H1 (cell line): ENCODE measurements at regions not wholly inside any gene's neighbourhood (a gene's known extent, or its start where the extent isn't known, plus 50 kb on each side); places are given as distances from the start of the nearest gene placed in this dataset.

ENCODE experiments used
- CTCF ChIA-PET: fragments of 300-600 bp; sonication (Branson Sonifier 250); formaldehyde crosslinking; loops from one replicate; lab custom pipeline; 2021; ENCODE audit not compliant: partially characterized antibody; lab: Charles Lee
- POLR2A ChIA-PET: fragments of 300-600 bp; sonication (Branson Sonifier 250); formaldehyde crosslinking; loops from one replicate; lab custom pipeline; 2021; ENCODE audit warnings: inconsistent platforms; ENCODE audit not compliant: partially characterized antibody; lab: Charles Lee
- DNase-seq, 2 experiments: peaks; one replicate each; pipeline versions ENCODE4 v3.0.0 to v3.0.0-alpha.2; 2010 to 2022; ENCODE audit warnings: low spot score in 2 of 2, low read depth in 1 of 2, mixed read lengths in 1 of 2
- FAIRE-seq: peaks from 2 replicates; lab custom pipeline; 2011; peaks lifted over from hg19 to GRCh38; lab: Jason Lieb, UNC
- H2AFZ ChIP-seq: 2 replicates; pipeline ENCODE4 v1.8.1; 2012; ENCODE audit warnings: low read length, inconsistent platforms
- H2AK5ac ChIP-seq: 2 replicates; pipeline ENCODE4 v1.6.1; 2013; ENCODE audit warnings: low read depth, low read length
- H2BK120ac ChIP-seq: replicated peaks from 2 replicates; pipeline ENCODE3; 2013; ENCODE audit warnings: low read depth, low read length, inconsistent platforms
- H2BK12ac ChIP-seq: 2 replicates; pipeline ENCODE4 v1.6.1; 2013; ENCODE audit warnings: low read depth, low read length
- H2BK15ac ChIP-seq: 2 replicates; pipeline ENCODE4 v1.6.1; 2013; ENCODE audit warnings: low read length
- H2BK20ac ChIP-seq: 2 replicates; pipeline ENCODE4 v1.6.1; 2013; ENCODE audit warnings: low read length
- H2BK5ac ChIP-seq: 2 replicates; pipeline ENCODE4 v1.6.1; 2013; ENCODE audit warnings: low read depth, low read length
- H3K14ac ChIP-seq: 2 replicates; pipeline ENCODE4 v1.6.1; 2013; ENCODE audit warnings: inconsistent platforms; ENCODE audit not compliant: insufficient read length
- H3K18ac ChIP-seq: 2 replicates; pipeline ENCODE4 v1.6.1; 2013; ENCODE audit warnings: low read length; ENCODE audit errors: extremely low read depth
- H3K23ac ChIP-seq: 2 replicates; pipeline ENCODE4 v1.6.1; 2013; ENCODE audit warnings: inconsistent platforms; ENCODE audit not compliant: insufficient read length
- H3K23me2 ChIP-seq: 2 replicates; pipeline ENCODE4 v1.6.1; 2013; ENCODE audit warnings: low read depth, low read length
- H3K27ac ChIP-seq: 2 replicates; pipeline ENCODE4 v1.6.1; 2011; ENCODE audit warnings: low read depth, low read length, inconsistent platforms
- H3K27me3 ChIP-seq, 4 experiments: replicated peaks in 1 of 4; 1 replicate in 1 of 4; 2 replicates in 3 of 4; pipeline versions ENCODE4 v1.6.1 to v1.8.1; 2011 to 2013; ENCODE audit warnings: low read length in 3 of 4, mild to moderate bottlenecking in 3 of 4, inconsistent platforms in 2 of 4, mixed read lengths in 2 of 4, moderate library complexity in 1 of 4; ENCODE audit not compliant: control insufficient read depth in 3 of 4, insufficient read depth in 3 of 4; ENCODE audit errors: extremely low read depth in 1 of 4
- H3K36me3 ChIP-seq, 4 experiments: 2 replicates each; pipeline versions ENCODE4 v1.6.1 to v1.8.1; 2011 to 2013; ENCODE audit warnings: mild to moderate bottlenecking in 4 of 4, low read length in 3 of 4, moderate library complexity in 2 of 4, control low read depth in 1 of 4, inconsistent platforms in 1 of 4; ENCODE audit not compliant: insufficient read depth in 4 of 4, control insufficient read depth in 2 of 4
- H3K4ac ChIP-seq: replicated peaks from 2 replicates; pipeline ENCODE3; 2013; ENCODE audit warnings: low read length, low read depth, mixed read lengths, inconsistent platforms; ENCODE audit not compliant: insufficient read length
- H3K4me1 ChIP-seq, 4 experiments: replicated peaks in 1 of 4; 1 replicate in 1 of 4; 2 replicates in 3 of 4; pipeline versions ENCODE4 v1.6.1 to v1.8.1; 2011 to 2013; ENCODE audit warnings: low read length in 3 of 4, inconsistent platforms in 2 of 4, mixed read lengths in 1 of 4; ENCODE audit not compliant: insufficient read depth in 4 of 4, control insufficient read depth in 3 of 4
- H3K4me2 ChIP-seq, 2 experiments: 2 replicates each; pipeline versions ENCODE4 v1.6.1 to v1.8.1; 2011 to 2013; ENCODE audit warnings: low read depth in 2 of 2, low read length in 2 of 2, control low read depth in 1 of 2, inconsistent platforms in 1 of 2, mild to moderate bottlenecking in 1 of 2; ENCODE audit not compliant: insufficient read depth in 1 of 2
- H3K4me3 ChIP-seq, 4 experiments: fragments of 200-600, 300-600 bp in 1 of 4; sonication (generic), shearing (Covaris generic), sonication (Bioruptor Twin) in 1 of 4; 2 replicates each; pipeline versions ENCODE4 v1.5.1 to v1.8.1; 2011 to 2016; ENCODE audit warnings: low read length in 4 of 4, low read depth in 3 of 4, control low read depth in 2 of 4, inconsistent platforms in 2 of 4, mild to moderate bottlenecking in 2 of 4, mixed read lengths in 1 of 4, moderate library complexity in 1 of 4; ENCODE audit not compliant: insufficient read depth in 2 of 4; ENCODE audit errors: extremely low read depth in 1 of 4
- H3K56ac ChIP-seq: replicated peaks from 2 replicates; pipeline ENCODE3; 2013; ENCODE audit warnings: low read depth, mild to moderate bottlenecking, mixed read lengths, low read length, inconsistent platforms; ENCODE audit not compliant: insufficient read length
- H3K79me1 ChIP-seq: 2 replicates; pipeline ENCODE4 v1.6.1; 2013; ENCODE audit warnings: low read depth, low read length, control low read depth
- H3K79me2 ChIP-seq, 2 experiments: 2 replicates each; pipeline versions ENCODE4 v1.6.1 to v1.8.1; 2012 to 2013; ENCODE audit warnings: low read length in 2 of 2, mild to moderate bottlenecking in 2 of 2, inconsistent platforms in 1 of 2; ENCODE audit not compliant: insufficient read depth in 2 of 2, control insufficient read depth in 1 of 2
- H3K9ac ChIP-seq, 4 experiments: replicated peaks in 1 of 4; 1 replicate in 1 of 4; 2 replicates in 3 of 4; pipeline versions ENCODE4 v1.6.1 to v1.8.1; 2011 to 2013; ENCODE audit warnings: low read depth in 3 of 4, low read length in 3 of 4, control low read depth in 2 of 4, mild to moderate bottlenecking in 2 of 4, moderate library complexity in 2 of 4, inconsistent platforms in 1 of 4; ENCODE audit errors: extremely low read depth in 1 of 4
- H3K9me3 ChIP-seq, 2 experiments: 2 replicates each; pipeline versions ENCODE4 v1.6.1 to v1.8.1; 2012 to 2013; ENCODE audit warnings: mild to moderate bottlenecking in 2 of 2, moderate library complexity in 2 of 2, control low read depth in 1 of 2, inconsistent platforms in 1 of 2, low read depth in 1 of 2, low read length in 1 of 2, mixed read lengths in 1 of 2; ENCODE audit not compliant: insufficient read depth in 2 of 2
- H4K20me1 ChIP-seq, 2 experiments: replicated peaks in 1 of 2; 2 replicates each; pipeline versions ENCODE3 to v1.8.1; 2011 to 2013; ENCODE audit warnings: inconsistent platforms in 2 of 2, low read length in 2 of 2, mild to moderate bottlenecking in 1 of 2; ENCODE audit not compliant: insufficient read depth in 2 of 2, control insufficient read depth in 1 of 2
- H4K5ac ChIP-seq: 2 replicates; pipeline ENCODE4 v1.6.1; 2013; ENCODE audit warnings: low read length, low read depth, mixed read lengths, inconsistent platforms; ENCODE audit not compliant: insufficient read length
- H4K8ac ChIP-seq: 2 replicates; pipeline ENCODE4 v1.8.0; 2013; ENCODE audit warnings: mild to moderate bottlenecking, moderate library complexity, low read length, inconsistent platforms; ENCODE audit not compliant: insufficient read depth; ENCODE audit errors: extremely low read depth
- H4K91ac ChIP-seq: replicated peaks from 2 replicates; pipeline ENCODE3; 2013; ENCODE audit warnings: low read length, mixed read lengths, inconsistent platforms; ENCODE audit not compliant: insufficient read length
- BCL11A ChIP-seq, 2 experiments: IDR thresholded peaks; one replicate each; pipeline ENCODE4 v1.6.1; 2011; ENCODE audit warnings: low read depth in 2 of 2, low read length in 2 of 2, mild to moderate bottlenecking in 2 of 2
- BRCA1 ChIP-seq: IDR thresholded peaks from 2 replicates; pipeline ENCODE4 v1.6.1; 2012; ENCODE audit warnings: low read depth, low read length, improper control_type of control experiment
- CBX5 ChIP-seq: fragments of 300-800, 300-1000 bp; sonication (generic); IDR thresholded peaks from 2 replicates; pipeline ENCODE4 v1.7.1; 2016; ENCODE audit warnings: antibody characterized with exemption, low read length, low read depth
- CEBPB ChIP-seq: IDR thresholded peaks from 2 replicates; pipeline ENCODE4 v1.6.1; 2012; ENCODE audit warnings: low read depth, low read length
- CHD2 ChIP-seq: IDR thresholded peaks from 2 replicates; pipeline ENCODE4 v1.6.1; 2012; ENCODE audit warnings: low read length, improper control_type of control experiment
- PHF8 ChIP-seq: fragments of 200-600 bp; sonication (generic); conservative IDR thresholded peaks from 2 replicates; pipeline ENCODE4 v1.7.1; 2012; ENCODE audit warnings: low read depth, mild to moderate bottlenecking, inconsistent platforms, low read length, moderate library complexity
- RFX5 ChIP-seq: IDR thresholded peaks from 2 replicates; pipeline ENCODE4 v1.6.1; 2011; ENCODE audit warnings: low read depth, low read length, improper control_type of control experiment, borderline replicate concordance
- SIN3A ChIP-seq, 2 experiments: IDR thresholded peaks in 1 of 2; conservative IDR thresholded peaks in 1 of 2; 2 replicates each; pipeline ENCODE4 v1.6.1; 2011 to 2012; ENCODE audit warnings: low read length in 2 of 2, improper control_type of control experiment in 1 of 2, low read depth in 1 of 2, mild to moderate bottlenecking in 1 of 2
- TBP ChIP-seq: IDR thresholded peaks from 2 replicates; pipeline ENCODE4 v1.6.1; 2011; ENCODE audit warnings: low read depth, low read length, improper control_type of control experiment
- TEAD4 ChIP-seq: IDR thresholded peaks from 2 replicates; pipeline ENCODE4 v1.6.1; 2012; ENCODE audit warnings: low read depth, low read length, inconsistent platforms, mixed read lengths
- WGBS, 2 experiments: shearing (Covaris generic) in 1 of 2; methylation state at CpG; one replicate each; pipeline versions ENCODE4 v1.1.6 to v1.1.7; 2013 to 2015; ENCODE audit warnings: low lambda C conversion rate in 2 of 2, mixed read lengths in 2 of 2, inconsistent platforms in 1 of 2, low coverage in 1 of 2, missing lambda C conversion rate in 1 of 2; ENCODE audit not compliant: insufficient replicate concordance in 2 of 2, insufficient coverage in 1 of 2, insufficient read length in 1 of 2; ENCODE audit errors: extremely low coverage in 1 of 2, missing lambda C conversion rate in 1 of 2; 5-methylcytosine and 5-hydroxymethylcytosine counted together
- TF ChIP-seq, protein P1 (sequence below), 3 experiments: IDR thresholded peaks; 1 replicate in 2 of 3; 2 replicates in 1 of 3; pipeline versions ENCODE4 v1.5.1 to v1.6.1; 2011; ENCODE audit warnings: low read length in 3 of 3, mild to moderate bottlenecking in 3 of 3, inconsistent platforms in 2 of 3, low read depth in 1 of 3, moderate library complexity in 1 of 3; ENCODE audit not compliant: insufficient read depth in 1 of 3; ENCODE audit errors: control extremely low read depth in 1 of 3

DNA sequence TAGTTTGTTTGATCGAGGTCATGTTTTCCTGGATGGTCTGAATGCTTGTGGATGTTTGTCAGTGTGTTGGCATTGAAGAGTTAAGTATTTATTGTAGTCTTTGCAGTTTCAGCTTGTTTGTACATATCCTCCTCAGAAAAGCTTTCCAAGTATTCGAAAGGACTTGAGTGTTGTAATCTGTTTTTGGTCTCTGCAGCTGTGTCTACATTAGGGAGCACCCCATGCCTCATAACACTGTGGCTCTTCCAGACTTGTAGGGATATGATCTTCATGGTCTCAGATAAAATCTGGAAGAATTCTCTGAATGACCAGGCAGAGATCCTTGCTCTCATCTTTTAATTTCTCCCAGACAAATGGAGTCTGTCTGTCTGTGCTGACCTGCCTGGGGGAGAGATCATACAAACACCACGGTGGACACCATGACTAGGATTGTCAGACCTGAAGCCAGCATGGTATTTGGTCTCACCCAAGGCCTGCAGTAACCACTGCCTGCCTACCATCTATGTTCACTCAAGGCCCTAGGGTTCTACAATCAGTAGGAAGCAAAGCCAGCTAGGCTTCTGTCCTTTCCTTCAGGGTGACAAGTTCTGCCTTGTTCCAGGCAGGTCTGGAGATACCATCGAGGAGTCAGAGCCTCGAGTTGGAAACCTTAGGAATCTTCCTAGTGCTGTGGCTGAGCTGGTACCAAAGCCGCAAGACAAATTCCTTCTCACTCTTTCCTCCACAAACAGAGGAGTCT lies 114.7 kb upstream of the KHDRBS2 start:
- Histone ChIP-seq H3K36me3 (no peaks in the 10 kb centered on the region), H2BK15ac (no peak overlapping the region), H3K79me2 (no peaks in the 10 kb centered on the region), H3K9me3 (no peaks in the 10 kb centered on the region), H3K4ac (no peak overlapping the region), H3K4me1 (no peaks in the 10 kb centered on the region), H3K9ac (no peak overlapping the region), H2BK120ac (peak overlapping the region; percentile 3), H3K79me1 (no peaks in the 10 kb centered on the region), H3K27me3 (no peaks in the 10 kb centered on the region), H2BK5ac (no peak overlapping the region), H3K27ac (no peak overlapping the region), H2BK20ac (no peak overlapping the region), H3K18ac (no peak overlapping the region), H2AK5ac (no peak overlapping the region), H2AFZ (0 out of 2 replicates have a peak overlapping the region, but pooled peaks have one; percentile 72), H2BK12ac (no peak overlapping the region), H4K91ac (no peak overlapping the region), H3K23ac (no peak overlapping the region), H3K4me3 (no peak overlapping the region), H3K56ac (no peak overlapping the region), H4K8ac (no peak overlapping the region), H3K4me2 (no peak overlapping the region), H3K23me2 (no peaks in the 10 kb centered on the region), H3K14ac (no peak overlapping the region), H4K20me1 (no peaks in the 10 kb centered on the region), H4K5ac (no peak overlapping the region)
- DNase-seq: no peak
- POLR2A ChIA-PET: no interaction called here
- CTCF ChIA-PET: no interaction called here
- no peak for FAIRE-seq
- WGBS, 2 experiments: 94% methylated on average over 6 of the region's 6 CpGs; no CpG with 5 or more reads in 1 of the 2 experiments
- TF ChIP-seq CEBPB (no peak), SIN3A (conservative IDR thresholded peaks at IDR 0.05 in 1 of 2, IDR thresholded peaks at IDR 0.05 in 1 of 2; ENCODE audit: low read depth in 1 of 2, low read length in 2 of 2) (no peak), TEAD4 (no peak), BRCA1 (no peak), PHF8 (no peak), CHD2 (no peak), BCL11A (IDR thresholded peaks at IDR 0.05; ENCODE audit: low read depth in 2 of 2, low read length in 2 of 2) (no peak), CBX5 (no peak), RFX5 (no peak), TBP (no peak)
- TF ChIP-seq, protein P1, sequence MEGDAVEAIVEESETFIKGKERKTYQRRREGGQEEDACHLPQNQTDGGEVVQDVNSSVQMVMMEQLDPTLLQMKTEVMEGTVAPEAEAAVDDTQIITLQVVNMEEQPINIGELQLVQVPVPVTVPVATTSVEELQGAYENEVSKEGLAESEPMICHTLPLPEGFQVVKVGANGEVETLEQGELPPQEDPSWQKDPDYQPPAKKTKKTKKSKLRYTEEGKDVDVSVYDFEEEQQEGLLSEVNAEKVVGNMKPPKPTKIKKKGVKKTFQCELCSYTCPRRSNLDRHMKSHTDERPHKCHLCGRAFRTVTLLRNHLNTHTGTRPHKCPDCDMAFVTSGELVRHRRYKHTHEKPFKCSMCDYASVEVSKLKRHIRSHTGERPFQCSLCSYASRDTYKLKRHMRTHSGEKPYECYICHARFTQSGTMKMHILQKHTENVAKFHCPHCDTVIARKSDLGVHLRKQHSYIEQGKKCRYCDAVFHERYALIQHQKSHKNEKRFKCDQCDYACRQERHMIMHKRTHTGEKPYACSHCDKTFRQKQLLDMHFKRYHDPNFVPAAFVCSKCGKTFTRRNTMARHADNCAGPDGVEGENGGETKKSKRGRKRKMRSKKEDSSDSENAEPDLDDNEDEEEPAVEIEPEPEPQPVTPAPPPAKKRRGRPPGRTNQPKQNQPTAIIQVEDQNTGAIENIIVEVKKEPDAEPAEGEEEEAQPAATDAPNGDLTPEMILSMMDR (IDR thresholded peaks at IDR 0.05; ENCODE audit: control extremely low read depth in 1 of 3, insufficient read depth in 1 of 3, low read depth in 1 of 3, low read length in 3 of 3): no peak
